ENCODE measurements at regions not wholly inside any gene's neighbourhood (a gene's known extent, or its start where the extent isn't known, plus 50 kb on each side); places are given as distances from the start of the nearest gene placed in this dataset.

GRCh38 chr1:95770581-95770980 is 536.6 kb downstream of the RWDD3 start:
- TF ChIP-seq POLR2A (IDR thresholded peaks at IDR 0.05) (no peak), EP300 (IDR thresholded peaks at IDR 0.05) (no peak)
- TF ChIP-seq, protein P1, sequence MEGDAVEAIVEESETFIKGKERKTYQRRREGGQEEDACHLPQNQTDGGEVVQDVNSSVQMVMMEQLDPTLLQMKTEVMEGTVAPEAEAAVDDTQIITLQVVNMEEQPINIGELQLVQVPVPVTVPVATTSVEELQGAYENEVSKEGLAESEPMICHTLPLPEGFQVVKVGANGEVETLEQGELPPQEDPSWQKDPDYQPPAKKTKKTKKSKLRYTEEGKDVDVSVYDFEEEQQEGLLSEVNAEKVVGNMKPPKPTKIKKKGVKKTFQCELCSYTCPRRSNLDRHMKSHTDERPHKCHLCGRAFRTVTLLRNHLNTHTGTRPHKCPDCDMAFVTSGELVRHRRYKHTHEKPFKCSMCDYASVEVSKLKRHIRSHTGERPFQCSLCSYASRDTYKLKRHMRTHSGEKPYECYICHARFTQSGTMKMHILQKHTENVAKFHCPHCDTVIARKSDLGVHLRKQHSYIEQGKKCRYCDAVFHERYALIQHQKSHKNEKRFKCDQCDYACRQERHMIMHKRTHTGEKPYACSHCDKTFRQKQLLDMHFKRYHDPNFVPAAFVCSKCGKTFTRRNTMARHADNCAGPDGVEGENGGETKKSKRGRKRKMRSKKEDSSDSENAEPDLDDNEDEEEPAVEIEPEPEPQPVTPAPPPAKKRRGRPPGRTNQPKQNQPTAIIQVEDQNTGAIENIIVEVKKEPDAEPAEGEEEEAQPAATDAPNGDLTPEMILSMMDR (IDR thresholded peaks at IDR 0.05) = no peak
